NCI-H82 (cell line): ENCODE measurements at regions not wholly inside any gene's neighbourhood (a gene's known extent, or its start where the extent isn't known, plus 50 kb on each side); places are given as distances from the start of the nearest gene placed in this dataset.
"Not testable (repeated sequence)": the region's sequence is repeated elsewhere in the genome, so short reads cannot be mapped to it uniquely, and the experiment has no call there.

Experiments used
- DNase-seq: peaks from one replicate; lab custom pipeline; 2025; lab: John Stamatoyannopoulos, UW

- no peak for DNase-seq
Observed at GRCh38 chrX:93468075-93468474, 205.3 kb downstream of the NAP1L3 start.

GRCh38 chrX:93466383-93466782 lies 207.0 kb downstream of the NAP1L3 start:
- DNase-seq, result no peak

- DNase-seq, result no peak
Observed at GRCh38 chrX:93461060-93461459, 212.3 kb downstream of the NAP1L3 start.

GRCh38 chrX:93454509-93454908 lies 218.9 kb downstream of the NAP1L3 start:
- DNase-seq, result no peak

GRCh38 chrX:93434721-93435120 lies 238.7 kb downstream of the NAP1L3 start:
- not testable (repeated sequence) for DNase-seq

- DNase-seq, result no peak
Observed at GRCh38 chrX:93428497-93428896, 244.9 kb downstream of the NAP1L3 start.

- DNase-seq, result peak; percentile 68
Observed at GRCh38 chrX:93422693-93423092, 250.7 kb downstream of the NAP1L3 start.

GRCh38 chrX:93420525-93421082 lies 252.8 kb downstream of the NAP1L3 start:
- no peak for DNase-seq

- DNase-seq, result no peak
Observed at GRCh38 chrX:93420090-93420489, 253.3 kb downstream of the NAP1L3 start.

- no peak for DNase-seq
Observed at GRCh38 chrX:93419642-93420041, 253.7 kb downstream of the NAP1L3 start.

GRCh38 chrX:93404121-93404520 lies 269.3 kb downstream of the NAP1L3 start:
- DNase-seq, result no peak

- DNase-seq, result no peak
Observed at GRCh38 chrX:93354651-93355050, 318.7 kb downstream of the NAP1L3 start.

GRCh38 chrX:93346309-93346708 lies 327.1 kb downstream of the NAP1L3 start:
- no peak for DNase-seq

GRCh38 chrX:93344287-93344686 lies 329.1 kb downstream of the NAP1L3 start:
- DNase-seq, result not testable (repeated sequence)

- no peak for DNase-seq
Observed at GRCh38 chrX:93332329-93332728, 341.0 kb downstream of the NAP1L3 start.

GRCh38 chrX:93322110-93322509 lies 351.3 kb downstream of the NAP1L3 start:
- DNase-seq, result peak; percentile 25

GRCh38 chrX:93319609-93320008 lies 353.8 kb downstream of the NAP1L3 start:
- no peak for DNase-seq
